Stimulated activated CD8-positive, alpha-beta memory T cell treated with anti-CD3 and anti-CD28 coated beads, Interleukin-12 subunit alpha, Interleukin-12 subunit beta, amount 100 ng/mL, for 24 hours (primary cell): ENCODE measurements at regions not wholly inside any gene's neighbourhood (a gene's known extent, or its start where the extent isn't known, plus 50 kb on each side); places are given as distances from the start of the nearest gene placed in this dataset.
"Not testable (repeated sequence)": the region's sequence is repeated elsewhere in the genome, so short reads cannot be mapped to it uniquely, and the experiment has no call there.

Experiments
- DNase-seq: peaks from one replicate; pipeline ENCODE4 v3.0.0-alpha.2; 2020; ENCODE audit errors: extremely low read depth

DNA sequence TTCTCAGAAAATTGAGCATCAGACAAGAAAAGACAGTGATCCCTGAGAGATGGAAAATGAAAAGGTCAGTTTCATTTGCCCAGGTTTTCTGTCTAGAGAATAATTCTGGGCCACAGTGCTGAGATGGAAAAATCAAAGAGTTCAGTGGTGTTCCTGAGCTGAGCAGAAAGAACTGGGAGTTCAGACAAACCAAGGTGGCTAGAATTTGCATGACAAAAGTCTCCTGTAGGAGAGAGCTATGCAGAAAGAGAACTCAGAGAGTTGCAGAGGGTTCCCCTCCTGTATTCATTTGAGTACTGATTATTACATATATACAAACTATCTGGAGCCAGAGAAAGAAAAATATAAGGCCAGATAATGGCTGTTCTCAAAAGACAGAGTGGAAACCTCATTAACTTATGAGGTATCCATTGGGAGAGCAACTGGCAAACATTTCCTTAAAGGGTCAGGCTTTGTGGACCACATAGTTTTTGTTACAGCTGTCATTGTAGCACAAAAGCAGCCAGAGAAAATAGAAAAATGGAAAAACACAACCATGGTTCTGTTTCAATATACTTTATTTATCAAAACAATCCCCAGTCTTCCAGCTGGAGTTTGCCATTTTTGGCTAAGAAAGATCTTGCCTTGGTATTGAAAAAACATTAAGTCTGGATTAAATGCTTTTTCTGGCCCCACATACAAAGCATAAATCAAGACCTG lies 1004.1 kb downstream of the TBL1XR1 start:
- no peak for DNase-seq

DNA sequence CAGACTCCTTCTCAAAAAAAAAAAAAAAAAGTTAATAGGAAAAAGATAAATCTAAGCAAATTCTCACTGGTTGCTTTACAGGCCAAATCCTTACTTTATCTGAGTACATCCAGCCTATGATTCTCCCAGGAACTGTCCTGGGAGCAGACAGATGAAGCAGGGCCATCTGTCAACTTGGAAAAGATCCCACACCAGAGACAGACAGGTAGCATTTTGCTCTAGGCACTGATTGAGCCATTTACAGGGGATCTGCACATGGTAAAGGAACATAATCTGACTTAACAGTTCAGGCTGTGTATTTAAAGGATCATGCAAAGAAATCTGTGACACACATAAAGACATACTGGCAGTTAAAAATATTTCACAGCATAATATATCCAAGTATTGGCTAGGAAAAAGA lies 1006.5 kb downstream of the TBL1XR1 start:
- no peak for DNase-seq

DNA sequence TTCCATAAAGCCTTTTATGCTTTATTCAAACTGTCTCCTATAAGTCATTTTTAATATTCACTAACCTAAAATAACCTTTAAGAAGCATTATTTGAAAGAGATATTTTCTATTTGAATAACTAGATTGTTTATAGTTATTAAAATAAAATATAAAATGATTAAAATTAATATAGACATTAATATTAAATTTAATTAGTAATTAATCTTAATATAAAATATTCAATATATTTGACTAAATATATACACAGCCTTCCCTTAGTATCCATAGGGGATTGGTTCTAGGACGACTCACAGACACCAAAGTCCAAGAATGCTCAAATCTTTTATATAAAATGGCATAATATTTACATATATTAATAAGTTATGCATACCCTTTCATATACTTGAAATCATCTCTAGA lies 1014.1 kb downstream of the TBL1XR1 start:
- DNase-seq: no peak

DNA sequence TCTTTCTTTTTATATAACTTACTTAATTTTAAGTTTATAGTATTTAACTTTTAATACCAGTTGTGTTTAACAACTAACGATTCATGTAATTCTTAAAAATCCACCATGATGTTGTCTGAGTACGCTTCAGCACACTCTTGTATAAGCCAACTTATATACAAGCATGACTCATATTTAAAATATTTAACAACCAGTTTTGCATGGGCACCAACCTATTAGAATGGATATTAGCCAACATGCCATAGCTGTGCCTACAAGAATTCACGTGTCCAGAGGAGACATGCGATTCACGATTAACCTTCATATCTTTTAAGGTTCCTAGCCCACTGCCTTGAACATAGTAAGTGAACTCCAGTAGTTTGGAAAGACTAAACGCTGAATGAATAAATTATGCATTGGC lies 1023.2 kb downstream of the TBL1XR1 start:
- no peak for DNase-seq

DNA sequence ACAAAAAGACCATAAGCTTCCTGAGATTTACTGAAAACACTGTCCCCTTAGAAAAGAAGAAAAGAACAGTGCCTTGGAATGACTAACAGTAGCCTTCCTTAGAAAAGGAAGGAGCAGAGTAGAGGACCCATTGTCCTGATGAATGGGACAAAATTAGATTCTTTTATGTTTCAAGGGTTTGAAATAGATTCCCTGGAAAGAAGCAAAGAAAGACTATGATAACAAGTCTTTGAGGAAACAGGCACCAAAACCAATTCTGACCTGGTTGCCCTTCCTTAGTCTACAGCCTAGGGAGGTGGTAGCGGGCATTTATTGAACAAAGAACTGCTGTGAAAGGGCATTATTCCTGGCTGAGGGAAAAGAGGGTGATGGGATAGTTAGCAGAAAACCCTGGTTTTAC lies 1024.8 kb downstream of the TBL1XR1 start:
- no peak for DNase-seq

DNA sequence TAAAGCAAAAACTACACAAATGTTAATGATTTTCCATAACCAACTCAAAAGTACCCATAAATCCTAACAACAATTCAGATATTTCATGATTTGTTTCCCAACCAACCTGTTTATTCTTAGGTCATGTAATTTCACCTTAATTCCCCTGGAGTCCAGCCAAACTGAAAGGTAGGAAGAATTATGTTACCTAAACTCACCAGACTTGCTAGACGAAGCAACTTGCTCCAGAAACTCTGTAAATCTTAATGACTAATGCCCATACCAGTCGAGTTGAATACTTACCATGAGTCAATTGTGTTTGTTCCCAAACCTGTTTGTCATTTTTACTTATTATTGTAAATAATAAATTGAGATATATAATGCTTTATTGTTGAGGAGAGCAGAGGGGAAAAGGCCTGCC lies 1030.0 kb downstream of the TBL1XR1 start:
- DNase-seq: no peak

DNA sequence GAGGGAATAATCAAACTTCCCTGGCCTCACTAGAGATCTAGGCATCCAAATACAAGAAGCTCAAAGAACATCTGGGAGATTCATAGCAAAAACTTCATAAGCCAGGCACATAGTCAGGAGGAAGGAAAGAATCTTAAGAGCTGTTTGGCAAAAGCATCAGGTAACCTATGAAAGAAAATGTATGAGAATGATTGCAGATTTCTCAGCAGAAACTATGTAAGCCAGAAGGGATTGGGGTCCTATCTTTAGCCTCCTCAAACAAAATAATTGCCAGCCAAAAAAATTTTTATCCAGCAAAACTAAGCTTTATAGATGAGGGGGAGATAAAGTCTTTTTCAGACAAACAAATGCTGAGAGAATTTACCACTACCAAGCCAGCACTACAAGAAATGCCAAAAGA lies 1036.3 kb downstream of the TBL1XR1 start:
- DNase-seq: no peak

DNA sequence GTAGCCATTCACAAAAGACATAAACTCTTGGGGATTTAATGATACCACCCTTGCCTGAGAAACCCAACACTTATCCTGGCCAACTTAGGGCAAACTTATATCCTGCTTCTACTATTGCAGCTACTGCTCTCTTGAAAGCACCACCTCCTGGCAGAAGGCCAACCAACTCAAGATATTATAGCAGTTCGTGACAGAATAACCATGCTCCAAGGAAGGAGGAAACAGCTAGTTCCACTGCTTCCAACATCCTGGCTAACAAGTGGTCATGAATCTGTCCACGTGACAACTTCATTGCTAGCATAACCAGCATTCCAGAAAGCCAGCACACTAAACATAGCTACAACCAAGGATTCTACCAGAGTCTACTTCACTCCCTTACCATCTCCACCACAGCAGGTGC lies 1037.5 kb downstream of the TBL1XR1 start:
- DNase-seq: no peak

DNA sequence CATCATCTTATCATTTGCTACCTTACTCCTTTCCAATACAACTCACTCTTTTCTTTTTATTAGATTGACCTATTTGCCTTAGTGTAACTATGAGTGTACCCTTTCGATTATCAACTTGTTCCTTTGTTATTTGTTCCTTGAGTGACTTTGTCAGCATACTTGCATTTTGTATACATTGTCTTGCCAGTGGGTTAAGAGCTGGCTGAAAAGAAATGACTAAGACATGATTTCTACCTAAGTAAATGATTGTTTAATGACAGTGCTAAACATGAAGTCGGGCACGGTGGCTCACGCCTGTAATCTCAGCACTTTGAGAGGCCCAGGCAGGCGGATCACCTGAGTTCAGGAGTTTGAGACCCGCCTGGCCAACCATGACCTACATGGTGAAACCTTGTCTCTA lies 1042.3 kb downstream of the TBL1XR1 start:
- no peak for DNase-seq

DNA sequence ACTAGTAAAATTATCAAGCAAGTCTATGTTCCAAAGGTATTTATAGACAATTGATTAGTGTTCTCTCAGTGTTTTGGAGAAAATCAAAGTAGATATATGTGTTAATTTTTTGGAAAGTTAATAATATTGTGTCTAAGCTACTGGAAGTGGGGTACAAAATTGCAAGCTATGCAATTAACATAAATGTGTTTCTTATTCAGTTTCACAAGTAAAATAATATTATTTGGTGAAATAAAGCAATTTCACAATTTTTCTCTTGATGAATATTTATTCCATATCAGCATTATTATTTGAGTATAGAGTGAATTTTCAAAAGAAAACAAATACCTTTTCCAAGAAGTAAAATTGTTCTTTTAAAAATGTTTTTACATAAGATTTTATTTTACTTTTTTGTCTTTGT lies 1047.7 kb downstream of the TBL1XR1 start:
- DNase-seq: no peak

DNA sequence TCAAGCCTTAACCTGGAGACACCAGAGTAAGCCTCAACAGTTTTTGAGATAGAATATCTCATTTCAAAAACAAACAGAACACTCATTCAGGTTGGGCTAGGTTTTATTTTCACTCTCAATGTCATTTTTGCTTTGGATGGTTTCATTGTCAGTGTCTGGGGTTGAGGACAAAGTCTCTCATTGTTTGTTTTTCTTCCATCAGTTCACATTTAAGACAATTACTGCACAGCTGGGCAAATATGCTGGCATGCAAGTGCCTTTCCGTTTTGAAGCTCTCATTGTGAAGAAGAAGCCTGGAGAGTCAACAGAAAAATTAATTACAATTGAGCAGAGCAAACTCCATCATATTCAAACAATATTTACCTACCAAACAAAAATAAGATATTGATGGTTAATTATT lies 1050.0 kb downstream of the TBL1XR1 start:
- no peak for DNase-seq

DNA sequence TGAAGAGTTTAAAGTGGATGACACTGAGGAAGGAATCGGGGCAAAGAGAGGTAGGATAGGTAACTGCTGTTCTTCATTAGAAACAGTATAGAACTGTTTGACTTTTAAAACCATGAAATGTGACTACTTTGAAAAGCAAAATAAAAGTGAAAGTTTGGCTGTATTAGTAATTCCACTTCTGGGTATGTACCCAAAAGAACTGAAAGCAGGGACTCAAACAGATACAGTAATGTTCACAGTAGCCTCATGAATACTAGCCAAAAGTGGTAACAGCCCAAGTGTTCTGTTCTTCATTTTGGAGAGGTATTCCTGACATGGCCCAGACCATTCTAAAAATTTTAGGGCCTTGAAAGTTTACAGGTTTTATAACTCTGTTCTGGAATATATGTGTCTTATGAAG lies 1055.4 kb downstream of the TBL1XR1 start:
- DNase-seq: no peak

DNA sequence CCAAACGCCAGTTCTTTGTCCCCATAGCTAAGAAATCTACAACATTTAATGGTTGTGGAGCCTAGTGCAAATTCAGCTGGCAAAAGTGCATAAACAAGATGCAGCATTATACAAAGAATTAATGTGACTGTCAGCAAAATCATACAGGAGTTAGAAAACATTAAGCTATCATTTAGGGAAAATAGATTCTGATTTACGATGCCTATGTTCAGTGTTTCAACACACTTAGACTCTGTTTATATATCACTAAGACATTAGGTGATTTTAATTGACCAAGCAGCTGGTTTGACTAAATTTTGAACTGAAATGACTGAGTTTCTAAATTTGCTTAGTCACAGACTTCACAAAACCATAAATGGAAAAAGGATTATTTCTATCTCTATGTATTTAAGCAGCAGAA lies 1076.8 kb downstream of the TBL1XR1 start:
- no peak for DNase-seq

DNA sequence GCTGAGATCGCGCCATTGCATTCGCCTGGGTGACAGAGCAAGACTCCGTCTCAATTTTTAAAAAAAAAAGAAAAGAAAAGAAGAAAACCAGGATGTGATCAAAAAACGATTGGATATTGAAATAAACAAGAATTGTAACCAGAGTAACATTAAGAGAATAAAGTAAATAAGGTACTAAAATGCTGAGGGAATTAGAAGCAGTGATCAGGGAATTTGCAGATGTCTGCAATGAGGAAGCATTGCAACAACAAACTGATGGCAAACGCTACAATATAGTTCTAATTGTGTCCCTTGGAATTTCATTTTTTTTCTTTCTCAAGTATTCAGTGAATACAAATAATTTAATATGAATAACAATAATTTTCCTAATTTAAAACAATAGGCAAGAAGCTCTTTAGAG lies 1077.5 kb downstream of the TBL1XR1 start:
- no peak for DNase-seq

DNA sequence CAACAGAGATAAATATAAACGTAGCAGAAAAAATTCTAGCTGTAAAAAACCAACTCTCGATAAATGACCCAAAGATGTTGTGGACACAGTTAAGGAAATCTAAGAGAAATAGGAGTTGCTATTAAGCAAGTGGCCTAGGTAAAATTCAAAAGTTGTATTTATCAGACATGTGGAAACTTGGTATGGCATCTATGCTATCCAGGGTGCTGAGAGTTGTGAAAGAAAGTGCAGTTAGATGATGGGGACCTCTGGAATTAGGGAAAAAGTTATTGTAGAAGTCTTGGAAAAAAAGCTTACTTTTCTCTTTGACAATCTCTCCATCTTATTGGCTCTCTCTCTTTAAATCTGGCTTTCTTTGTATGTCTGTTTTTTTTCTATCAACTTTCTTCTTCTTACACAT lies 1090.9 kb downstream of the TBL1XR1 start:
- no peak for DNase-seq

DNA sequence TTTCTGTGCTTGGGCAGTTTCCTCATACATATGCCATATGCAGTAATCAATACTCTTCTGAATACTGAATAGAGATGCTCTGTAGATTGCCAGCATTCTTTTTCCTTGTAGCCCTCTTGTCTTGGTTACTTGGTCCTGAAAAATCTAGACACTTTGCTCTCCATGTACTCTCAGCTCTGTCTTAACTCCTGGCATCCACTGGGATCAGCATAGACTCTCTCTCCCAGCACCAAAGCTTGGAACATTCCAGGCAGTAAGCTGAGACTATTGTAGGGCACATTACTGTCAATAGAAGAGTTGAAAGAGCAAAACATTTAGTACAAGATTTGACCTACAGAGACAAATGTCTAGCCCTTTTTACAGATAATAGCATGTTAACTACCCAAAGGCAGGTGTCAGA lies 1100.3 kb downstream of the TBL1XR1 start:
- DNase-seq: no peak

DNA sequence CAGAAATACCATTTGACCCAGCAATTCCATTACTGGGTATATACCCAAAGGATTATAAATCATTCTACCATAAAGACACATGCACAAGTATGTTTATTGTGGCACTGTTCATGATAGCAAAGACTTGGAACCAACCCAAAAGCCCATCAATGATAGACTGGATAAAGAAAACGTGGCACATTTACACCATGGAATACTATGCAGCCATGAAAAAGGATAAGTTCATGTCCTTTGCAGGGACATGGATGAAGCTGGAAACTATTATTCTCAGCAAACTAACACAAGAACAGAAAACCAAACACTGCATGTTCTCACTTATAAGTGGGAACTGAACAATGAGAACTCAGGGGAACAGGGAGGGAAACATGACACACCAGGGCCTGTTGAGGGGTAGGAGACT lies 1103.4 kb downstream of the TBL1XR1 start:
- DNase-seq: not testable (repeated sequence)

DNA sequence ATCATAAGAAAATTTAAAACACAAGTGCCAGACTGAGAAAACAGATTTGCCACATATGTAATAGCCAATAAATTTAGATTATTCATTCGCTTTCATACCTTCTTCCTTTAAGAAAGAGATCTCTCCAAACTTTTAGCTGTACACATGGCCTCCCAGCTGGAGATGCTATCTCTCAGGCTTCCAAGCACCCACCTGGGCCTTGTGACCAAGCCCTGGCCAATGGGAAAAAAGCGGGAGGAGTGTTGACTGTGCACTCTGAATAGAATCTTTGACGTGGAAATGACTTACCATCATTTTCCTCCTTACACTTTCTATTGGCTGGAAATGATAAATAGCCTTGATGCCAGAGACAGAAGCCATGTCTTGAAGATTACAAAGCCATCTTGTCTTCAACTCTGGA lies 1106.6 kb downstream of the TBL1XR1 start:
- DNase-seq: no peak

DNA sequence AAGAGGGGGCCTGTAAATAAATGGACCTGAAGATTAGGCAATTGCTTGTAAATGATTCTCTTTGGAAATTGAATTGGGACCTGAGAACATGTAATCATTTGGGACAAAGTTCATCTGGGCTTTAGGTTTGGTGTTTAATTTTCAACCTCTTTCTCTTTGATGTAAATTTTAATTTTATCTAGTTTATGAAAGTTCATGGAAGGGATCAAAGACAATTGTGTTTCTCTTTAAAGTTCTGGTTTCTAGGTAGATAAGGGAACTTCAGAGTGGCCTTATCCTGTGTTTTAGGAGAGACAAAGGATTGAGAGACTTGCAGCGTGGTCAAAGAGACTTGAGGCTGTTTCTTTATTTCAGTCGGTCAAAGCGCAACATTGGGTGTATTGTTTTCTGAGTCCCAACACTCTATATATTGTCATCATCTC lies 1108.3 kb downstream of the TBL1XR1 start:
- no peak for DNase-seq

DNA sequence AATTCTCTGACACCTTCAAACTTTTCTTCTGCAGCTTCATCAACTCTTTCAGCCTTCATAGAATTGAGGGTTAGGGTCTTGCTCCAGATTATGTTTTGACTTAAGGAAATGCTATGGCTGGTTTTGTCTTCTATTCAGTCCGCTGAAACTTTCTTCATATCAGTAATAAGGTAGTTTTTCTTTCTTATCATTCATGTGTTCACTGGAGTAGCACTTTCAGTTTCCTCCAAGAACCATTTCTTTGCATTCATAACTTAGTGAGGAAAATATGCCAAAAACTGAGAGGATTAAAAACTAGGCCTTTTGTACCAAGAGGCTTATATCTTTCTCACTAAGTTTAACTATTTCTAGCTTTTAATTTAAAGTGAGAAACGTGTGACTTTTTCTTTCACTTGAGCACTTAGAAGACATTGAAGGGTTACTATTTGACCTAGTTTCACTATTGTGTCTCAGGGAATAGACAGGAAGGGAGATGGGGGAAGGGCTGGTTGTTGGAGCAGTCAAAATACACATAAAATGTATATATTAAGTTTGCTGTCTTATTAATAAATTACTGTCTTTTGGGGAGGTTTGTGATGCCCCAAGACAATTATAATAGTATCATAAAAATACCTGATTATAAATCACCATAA lies 1110.1 kb downstream of the TBL1XR1 start:
- DNase-seq: no peak

DNA sequence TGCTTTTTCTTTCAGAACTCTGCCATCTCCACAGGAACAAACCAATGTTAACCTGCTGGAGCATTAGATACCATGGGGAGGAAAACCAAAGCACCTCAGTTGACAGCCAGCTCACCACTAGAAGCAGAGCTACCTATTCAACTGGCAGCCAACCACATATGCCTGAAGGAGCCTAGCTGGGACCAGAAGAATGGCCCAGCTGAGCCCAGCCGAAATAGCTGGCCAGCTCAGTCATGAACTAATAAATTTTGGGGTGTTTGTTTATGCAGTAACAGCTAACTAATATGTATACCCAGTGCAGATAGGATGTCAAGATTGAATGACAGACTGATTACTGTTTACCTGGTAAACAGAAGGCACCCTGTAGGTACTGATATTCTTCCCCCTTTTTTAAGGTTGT lies 1117.5 kb downstream of the TBL1XR1 start:
- no peak for DNase-seq

DNA sequence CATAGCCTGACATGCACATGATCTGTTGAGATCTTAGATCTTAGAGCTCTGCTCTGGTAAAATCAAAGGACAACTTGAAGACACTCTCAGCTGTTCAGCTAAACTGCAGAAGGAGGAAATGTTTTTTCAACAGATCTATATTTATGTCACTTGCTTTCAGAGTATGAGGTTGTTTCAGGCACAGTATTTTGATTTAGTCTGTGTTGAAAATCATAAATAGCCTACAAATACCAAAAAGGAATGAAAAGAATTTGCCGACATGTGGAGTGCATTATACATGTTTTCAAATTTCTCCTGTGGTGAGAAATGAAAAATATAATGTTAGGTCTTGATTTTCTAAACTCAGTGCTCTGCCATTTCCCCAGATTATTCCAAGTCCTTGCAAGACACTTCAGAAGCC lies 1118.4 kb downstream of the TBL1XR1 start:
- no peak for DNase-seq

DNA sequence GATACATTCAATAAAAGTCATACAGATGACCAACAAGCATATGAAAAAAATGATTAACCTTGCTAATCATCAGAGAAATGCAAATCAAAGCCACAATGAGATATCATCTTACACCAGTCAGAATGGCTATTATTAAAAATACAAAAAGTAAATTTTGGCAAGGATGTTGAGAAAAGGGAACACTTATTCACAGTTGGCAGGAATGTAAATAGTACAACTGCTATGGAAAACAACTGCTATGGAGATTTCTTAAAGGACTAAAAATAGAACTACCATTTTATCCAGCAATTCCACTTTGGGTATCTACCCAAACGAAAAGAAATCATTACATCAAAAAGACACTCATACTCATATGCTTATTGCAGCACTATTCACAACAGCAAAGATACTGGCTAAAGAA lies 1121.8 kb downstream of the TBL1XR1 start:
- no peak for DNase-seq

DNA sequence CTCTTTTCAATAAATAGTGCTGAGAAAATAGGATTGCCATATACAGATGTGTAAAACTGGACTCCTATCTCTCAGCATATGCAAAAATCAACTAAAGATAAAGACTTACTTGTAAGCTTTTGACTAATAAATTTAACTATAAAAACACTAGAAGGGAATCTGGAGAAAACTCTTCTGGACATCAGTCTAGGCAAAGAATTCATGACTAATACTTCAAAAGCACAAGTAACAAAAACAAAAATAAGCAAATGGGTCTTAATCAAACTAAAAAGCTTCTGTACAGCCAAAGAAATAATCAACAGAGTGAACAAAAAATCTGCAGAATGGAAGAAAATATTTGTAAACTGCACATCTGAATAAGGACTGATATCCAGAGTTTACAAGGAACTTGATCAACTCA lies 1122.2 kb downstream of the TBL1XR1 start:
- no peak for DNase-seq
